Left lung (tissue), 4 donors: ENCODE measurements at regions not wholly inside any gene's neighbourhood (a gene's known extent, or its start where the extent isn't known, plus 50 kb on each side); places are given as distances from the start of the nearest gene placed in this dataset.

ENCODE experiments used
- ATAC-seq: fragments of 200-7000 bp; cut with Tn5 transposase; one replicate; pipeline ENCODE4 v1.9.1; 2020; ENCODE audit warnings: moderate library complexity
- DNase-seq, 4 donors: peaks; one replicate each; pipeline ENCODE4 v3.0.0-alpha.2; 2013 to 2020
- H3K27ac ChIP-seq, 2 donors: fragments of 200-600 bp; sonication (generic) in 1 of 2; one replicate each; pipeline versions ENCODE4 v1.5.0 to v1.8.0; 2020 to 2021
- H3K27me3 ChIP-seq, 2 donors: fragments of 200-600 bp; sonication (generic) in 1 of 2; one replicate each; pipeline versions ENCODE4 v1.5.0 to v1.8.0; 2020 to 2021
- H3K36me3 ChIP-seq, 2 donors: fragments of 200-600 bp; sonication (generic) in 1 of 2; one replicate each; pipeline versions ENCODE4 v1.5.0 to v1.8.0; 2020 to 2021
- H3K4me1 ChIP-seq, 2 donors: fragments of 200-600 bp; one replicate each; pipeline ENCODE4 v1.8.0; 2021
- H3K4me3 ChIP-seq, 2 donors: fragments of 200-600 bp; sonication (generic) in 1 of 2; one replicate each; pipeline versions ENCODE4 v1.5.0 to v1.8.0; 2020 to 2021; ENCODE audit warnings: mild to moderate bottlenecking in 1 of 2
- H3K9me3 ChIP-seq, 2 donors: fragments of 200-600 bp; sonication (generic) in 1 of 2; one replicate each; pipeline versions ENCODE4 v1.5.0 to v1.8.0; 2020 to 2021
- intact Hi-C, 2 donors: fragments of 100-400 bp; cut with DNase I; formaldehyde crosslinking; loops; one replicate each; pipeline versions ENCODE4 v1.11.2 to v1.14.2; 2022
- TF ChIP-seq, protein P1 (sequence below), 2 donors: fragments of 200-600 bp; sonication (generic) in 1 of 2; IDR thresholded peaks; one replicate each; pipeline versions ENCODE4 v1.5.0 to v1.8.0; 2021; ENCODE audit warnings: antibody characterized with exemption in 2 of 2
- donor health status: DM: no; HTN: yes; CAD: no.
- donor health status: DM: no; HTN: no; CAD: no.

DNA sequence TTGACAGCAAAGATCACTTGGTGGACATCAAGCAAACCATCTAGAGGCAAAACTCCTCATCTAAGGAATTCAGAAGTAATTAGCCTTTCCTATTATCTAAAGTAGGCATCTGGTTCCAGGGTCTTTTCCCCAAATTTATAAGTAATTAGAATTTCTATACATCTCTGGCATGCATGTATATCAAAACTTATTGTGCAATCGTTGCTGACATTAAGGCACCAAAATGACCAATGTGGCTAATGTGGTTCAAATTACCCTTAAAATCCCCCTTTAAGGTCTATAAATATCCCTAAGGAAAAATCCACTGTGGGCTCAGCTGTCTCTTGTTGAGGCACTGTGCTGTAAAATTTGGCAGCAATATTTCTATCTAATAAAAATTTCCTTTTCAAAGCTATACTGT lies 695.9 kb upstream of the LRRTM4 start:
- intact Hi-C loops = no loop called here
- H3K27me3 ChIP-seq = no peaks in the 10 kb centered on the region
- H3K9me3 ChIP-seq = no peaks in the 10 kb centered on the region
- TF ChIP-seq, protein P1, sequence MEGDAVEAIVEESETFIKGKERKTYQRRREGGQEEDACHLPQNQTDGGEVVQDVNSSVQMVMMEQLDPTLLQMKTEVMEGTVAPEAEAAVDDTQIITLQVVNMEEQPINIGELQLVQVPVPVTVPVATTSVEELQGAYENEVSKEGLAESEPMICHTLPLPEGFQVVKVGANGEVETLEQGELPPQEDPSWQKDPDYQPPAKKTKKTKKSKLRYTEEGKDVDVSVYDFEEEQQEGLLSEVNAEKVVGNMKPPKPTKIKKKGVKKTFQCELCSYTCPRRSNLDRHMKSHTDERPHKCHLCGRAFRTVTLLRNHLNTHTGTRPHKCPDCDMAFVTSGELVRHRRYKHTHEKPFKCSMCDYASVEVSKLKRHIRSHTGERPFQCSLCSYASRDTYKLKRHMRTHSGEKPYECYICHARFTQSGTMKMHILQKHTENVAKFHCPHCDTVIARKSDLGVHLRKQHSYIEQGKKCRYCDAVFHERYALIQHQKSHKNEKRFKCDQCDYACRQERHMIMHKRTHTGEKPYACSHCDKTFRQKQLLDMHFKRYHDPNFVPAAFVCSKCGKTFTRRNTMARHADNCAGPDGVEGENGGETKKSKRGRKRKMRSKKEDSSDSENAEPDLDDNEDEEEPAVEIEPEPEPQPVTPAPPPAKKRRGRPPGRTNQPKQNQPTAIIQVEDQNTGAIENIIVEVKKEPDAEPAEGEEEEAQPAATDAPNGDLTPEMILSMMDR (IDR thresholded peaks at IDR 0.05) = no peak
- H3K4me1 ChIP-seq = no peaks in the 10 kb centered on the region
- H3K36me3 ChIP-seq = no peaks in the 10 kb centered on the region
- ATAC-seq = no peak
- no peak overlapping the region for H3K4me3 ChIP-seq
- H3K27ac ChIP-seq = no peak overlapping the region
- no peak for DNase-seq

GRCh38 chr2:78237704-78238103 lies 715.5 kb upstream of the LRRTM4 start:
- no peak for ATAC-seq
- H3K27me3 ChIP-seq = no peaks in the 10 kb centered on the region
- no peak overlapping the region for H3K4me3 ChIP-seq
- no peak overlapping the region for H3K27ac ChIP-seq
- H3K9me3 ChIP-seq = no peaks in the 10 kb centered on the region
- H3K4me1 ChIP-seq = no peaks in the 10 kb centered on the region
- no peak for DNase-seq
- intact Hi-C loops = no loop called here
- H3K36me3 ChIP-seq = no peaks in the 10 kb centered on the region
- TF ChIP-seq, protein P1 (IDR thresholded peaks at IDR 0.05) = no peak

DNA sequence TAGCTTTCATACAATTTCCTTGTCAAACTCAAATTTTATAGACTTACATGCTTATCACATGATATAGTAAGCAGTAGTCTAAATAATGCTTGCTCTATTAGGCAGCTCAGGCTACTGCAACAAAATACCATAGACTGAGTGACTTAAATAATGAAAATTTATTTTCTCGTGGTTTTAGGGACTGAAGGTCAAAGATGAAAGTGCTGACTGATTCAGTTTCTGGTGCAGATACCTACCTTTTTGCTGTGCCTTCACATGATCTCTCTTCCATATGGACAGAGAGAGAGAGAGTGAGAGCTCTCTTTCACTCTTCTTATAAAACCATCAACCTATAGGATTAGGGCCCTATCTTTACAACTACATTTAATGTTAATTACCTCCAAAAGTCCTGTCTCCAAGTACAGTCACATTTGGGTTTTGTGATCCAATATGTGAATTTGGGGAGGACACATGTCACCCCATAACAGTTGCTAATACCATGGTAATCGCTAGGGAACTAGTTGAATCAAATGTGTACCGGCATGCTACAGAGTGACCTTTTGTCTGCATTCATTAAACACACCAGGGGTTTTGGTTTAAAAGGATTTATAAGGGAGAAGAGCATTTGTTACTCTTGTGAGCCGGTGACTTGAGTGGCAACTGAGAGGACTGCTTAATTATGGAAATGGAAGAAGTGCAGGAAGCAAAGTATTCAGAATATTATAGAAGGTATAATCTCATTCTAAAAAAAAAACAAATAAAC lies 723.4 kb upstream of the LRRTM4 start:
- Histone ChIP-seq H3K27me3 (no peaks in the 10 kb centered on the region), H3K9me3 (peaks cover 0 to 8% of the 10 kb centered on the region in 2 donors), H3K4me3 (no peak overlapping the region), H3K36me3 (no peaks in the 10 kb centered on the region), H3K4me1 (no peaks in the 10 kb centered on the region), H3K27ac (no peak overlapping the region)
- no peak for ATAC-seq
- no peak for DNase-seq
- TF ChIP-seq, protein P1 (IDR thresholded peaks at IDR 0.05) = no peak
- intact Hi-C loops = no loop called here

GRCh38 chr2:78251708-78252107 lies 729.5 kb upstream of the LRRTM4 start:
- no peaks in the 10 kb centered on the region for H3K27me3 ChIP-seq
- H3K9me3 ChIP-seq = peaks cover 0 to 4% of the 10 kb centered on the region in 2 donors
- intact Hi-C loops = no loop called here
- no peak for ATAC-seq
- no peaks in the 10 kb centered on the region for H3K36me3 ChIP-seq
- no peaks in the 10 kb centered on the region for H3K4me1 ChIP-seq
- TF ChIP-seq, protein P1 (IDR thresholded peaks at IDR 0.05) = no peak
- H3K27ac ChIP-seq = no peak overlapping the region
- DNase-seq = no peak
- no peak overlapping the region for H3K4me3 ChIP-seq

DNA sequence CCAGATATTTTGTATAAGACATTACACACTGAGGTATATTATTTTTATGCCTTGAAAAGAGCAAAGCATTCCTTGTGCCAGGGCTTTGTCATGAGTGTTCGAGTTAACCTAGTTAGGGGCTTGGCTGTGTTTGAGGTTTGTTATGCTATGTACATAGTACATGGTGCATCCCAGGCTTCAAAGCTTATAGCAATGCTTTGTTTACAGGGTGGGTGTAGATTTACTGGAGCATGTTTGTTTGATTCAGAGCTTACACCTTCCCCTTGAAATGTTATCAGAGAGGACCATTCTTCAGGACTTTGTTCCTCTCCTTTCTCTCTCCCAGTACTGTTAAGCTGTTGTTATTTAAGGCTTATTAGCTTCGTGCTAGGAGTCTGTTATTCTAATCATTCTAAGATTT lies 738.7 kb upstream of the LRRTM4 start:
- no peak for DNase-seq
- intact Hi-C loops = no loop called here
- no peaks in the 10 kb centered on the region for H3K27me3 ChIP-seq
- no peaks in the 10 kb centered on the region for H3K36me3 ChIP-seq
- no peaks in the 10 kb centered on the region for H3K4me1 ChIP-seq
- H3K9me3 ChIP-seq = no peaks in the 10 kb centered on the region
- no peak for ATAC-seq
- H3K4me3 ChIP-seq = no peak overlapping the region
- H3K27ac ChIP-seq = no peak overlapping the region
- TF ChIP-seq, protein P1 (IDR thresholded peaks at IDR 0.05) = no peak
